ENCODE measurements at regions not wholly inside any gene's neighbourhood (a gene's known extent, or its start where the extent isn't known, plus 50 kb on each side); places are given as distances from the start of the nearest gene placed in this dataset.

DNA sequence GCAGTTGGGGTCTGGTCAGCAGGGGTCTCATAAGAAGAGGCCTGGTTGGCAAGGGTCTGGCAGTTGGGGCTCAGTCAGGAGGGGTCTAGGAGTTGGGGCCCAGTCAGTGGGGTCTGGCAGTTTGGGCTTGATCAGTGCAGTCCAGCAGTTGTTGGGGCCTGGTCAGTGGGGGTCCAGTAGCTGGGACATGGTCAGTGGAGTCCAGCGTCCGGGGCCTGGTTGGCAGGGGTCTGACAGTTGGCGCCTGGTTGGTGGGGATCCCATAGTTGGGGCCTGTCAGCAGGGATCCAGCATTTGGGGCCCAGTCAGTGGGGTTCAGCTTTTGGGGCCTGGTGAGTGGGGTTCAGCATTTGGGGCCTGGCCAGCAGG is 60.5 kb upstream of the TPM4 start:
- Histone ChIP-seq H3K9ac (ENCODE audit: insufficient read depth in 1 of 2, low read depth in 2 of 2, low read length in 2 of 2) (no peak overlapping the region), H3K27ac (ENCODE audit: extremely low read depth, low read depth, low read length) (no peak overlapping the region), H3K4me3 (no peak overlapping the region), H3K4me1 (replicated peaks in 1 of 2; ENCODE audit: control insufficient read depth in 2 of 2, insufficient read depth in 2 of 2, low read length in 2 of 2) (peaks cover 0 to 9% of the 10 kb centered on the region in 2 experiments; a peak in 1 of 5 replicates), H3K36me3 (ENCODE audit: control insufficient read depth, insufficient read depth, low read length) (no peaks in the 10 kb centered on the region), H3K9me1 (ENCODE audit: control insufficient read depth, insufficient read depth, low read length) (no peaks in the 10 kb centered on the region), H2AFZ (ENCODE audit: low read depth, low read length) (no peak overlapping the region), H3K27me3 (ENCODE audit: control insufficient read depth in 2 of 2, insufficient read depth in 2 of 2, low read length in 2 of 2) (peaks cover 0 to 9% of the 10 kb centered on the region in 2 experiments; a peak in 2 of 5 replicates), H3K4me2 (ENCODE audit: insufficient read depth, low read length) (no peak overlapping the region), H3K9me3 (replicated peaks; ENCODE audit: control insufficient read depth, insufficient read depth, low read depth, low read length) (no peaks in the 10 kb centered on the region), H3K79me2 (ENCODE audit: control insufficient read depth, insufficient read depth, low read length) (no peaks in the 10 kb centered on the region), H4K20me1 (replicated peaks; ENCODE audit: control insufficient read depth, insufficient read depth, low read length) (no peaks in the 10 kb centered on the region; the same call in 1 of the 2 replicates)
- POLR2A ChIA-PET = no interaction called here
- FAIRE-seq (no peak), ATAC-seq (no peak), DNase-seq (ENCODE audit: extremely low read depth in 1 of 4, low spot score in 3 of 4) (no peak)
- in situ Hi-C loops (cut with MboI) (no loop called here), intact Hi-C loops (cut with micrococcal nuclease) (no loop called here)
- no TSS peak for BruUV-seq (replicated peaks)
- 37% methylated on average over 3 of the region's 3 CpGs for WGBS (ENCODE audit: insufficient coverage, low coverage, missing lambda C conversion rate)
- CTCF ChIA-PET (ENCODE audit: low intra/inter-chr PET ratio) = no interaction called here
- TF ChIP-seq BCL6 (CRISPR knock-in tag; IDR thresholded peaks at IDR 0.05) (no peak), RAD51 (IDR thresholded peaks at IDR 0.05; ENCODE audit: borderline replicate concordance, low read depth) (no peak), ZNF41 (CRISPR knock-in tag; conservative IDR thresholded peaks at IDR 0.05) (no peak), CBX8 (IDR thresholded peaks at IDR 0.05; ENCODE audit: borderline replicate concordance, extremely low read depth, low read depth, low read length, poor library complexity, severe bottlenecking) (no peak), SMARCB1 (IDR thresholded peaks at IDR 0.05; ENCODE audit: insufficient read length, low read depth) (no peak), SREBF1 (IDR thresholded peaks at IDR 0.05; ENCODE audit: borderline replicate concordance, low read depth, low read length) (no peak), MCM3 (IDR thresholded peaks at IDR 0.05) (no peak), TRIM28 (IDR thresholded peaks at IDR 0.05) (no peak), ARID1B (IDR thresholded peaks at IDR 0.05) (no peak), RCOR1 (IDR thresholded peaks at IDR 0.05; ENCODE audit: borderline replicate concordance in 1 of 2, low read depth in 2 of 2, low read length in 2 of 2) (no peak), ZNF134 (CRISPR knock-in tag; conservative IDR thresholded peaks at IDR 0.05) (no peak), HMGN3 (IDR thresholded peaks at IDR 0.05; ENCODE audit: borderline replicate concordance, extremely low read depth, insufficient read length, low read depth, low read length) (no peak)
- TF ChIP-seq, protein P1, sequence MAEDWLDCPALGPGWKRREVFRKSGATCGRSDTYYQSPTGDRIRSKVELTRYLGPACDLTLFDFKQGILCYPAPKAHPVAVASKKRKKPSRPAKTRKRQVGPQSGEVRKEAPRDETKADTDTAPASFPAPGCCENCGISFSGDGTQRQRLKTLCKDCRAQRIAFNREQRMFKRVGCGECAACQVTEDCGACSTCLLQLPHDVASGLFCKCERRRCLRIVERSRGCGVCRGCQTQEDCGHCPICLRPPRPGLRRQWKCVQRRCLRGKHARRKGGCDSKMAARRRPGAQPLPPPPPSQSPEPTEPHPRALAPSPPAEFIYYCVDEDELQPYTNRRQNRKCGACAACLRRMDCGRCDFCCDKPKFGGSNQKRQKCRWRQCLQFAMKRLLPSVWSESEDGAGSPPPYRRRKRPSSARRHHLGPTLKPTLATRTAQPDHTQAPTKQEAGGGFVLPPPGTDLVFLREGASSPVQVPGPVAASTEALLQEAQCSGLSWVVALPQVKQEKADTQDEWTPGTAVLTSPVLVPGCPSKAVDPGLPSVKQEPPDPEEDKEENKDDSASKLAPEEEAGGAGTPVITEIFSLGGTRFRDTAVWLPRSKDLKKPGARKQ (CRISPR knock-in tag; IDR thresholded peaks at IDR 0.05) = no peak
- TF ChIP-seq, protein P2, sequence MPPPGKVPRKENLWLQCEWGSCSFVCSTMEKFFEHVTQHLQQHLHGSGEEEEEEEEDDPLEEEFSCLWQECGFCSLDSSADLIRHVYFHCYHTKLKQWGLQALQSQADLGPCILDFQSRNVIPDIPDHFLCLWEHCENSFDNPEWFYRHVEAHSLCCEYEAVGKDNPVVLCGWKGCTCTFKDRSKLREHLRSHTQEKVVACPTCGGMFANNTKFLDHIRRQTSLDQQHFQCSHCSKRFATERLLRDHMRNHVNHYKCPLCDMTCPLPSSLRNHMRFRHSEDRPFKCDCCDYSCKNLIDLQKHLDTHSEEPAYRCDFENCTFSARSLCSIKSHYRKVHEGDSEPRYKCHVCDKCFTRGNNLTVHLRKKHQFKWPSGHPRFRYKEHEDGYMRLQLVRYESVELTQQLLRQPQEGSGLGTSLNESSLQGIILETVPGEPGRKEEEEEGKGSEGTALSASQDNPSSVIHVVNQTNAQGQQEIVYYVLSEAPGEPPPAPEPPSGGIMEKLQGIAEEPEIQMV (tag; conservative IDR thresholded peaks at IDR 0.05; ENCODE audit: low read depth) = no peak
- TF ChIP-seq, protein P3, sequence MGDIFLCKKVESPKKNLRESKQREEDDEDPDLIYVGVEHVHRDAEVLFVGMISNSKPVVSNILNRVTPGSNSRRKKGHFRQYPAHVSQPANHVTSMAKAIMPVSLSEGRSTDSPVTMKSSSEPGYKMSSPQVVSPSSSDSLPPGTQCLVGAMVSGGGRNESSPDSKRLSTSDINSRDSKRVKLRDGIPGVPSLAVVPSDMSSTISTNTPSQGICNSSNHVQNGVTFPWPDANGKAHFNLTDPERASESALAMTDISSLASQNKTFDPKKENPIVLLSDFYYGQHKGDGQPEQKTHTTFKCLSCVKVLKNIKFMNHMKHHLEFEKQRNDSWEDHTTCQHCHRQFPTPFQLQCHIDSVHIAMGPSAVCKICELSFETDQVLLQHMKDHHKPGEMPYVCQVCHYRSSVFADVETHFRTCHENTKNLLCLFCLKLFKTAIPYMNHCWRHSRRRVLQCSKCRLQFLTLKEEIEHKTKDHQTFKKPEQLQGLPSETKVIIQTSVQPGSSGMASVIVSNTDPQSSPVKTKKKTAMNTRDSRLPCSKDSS (IDR thresholded peaks at IDR 0.05; ENCODE audit: low read depth, partially characterized antibody) = no peak
- TF ChIP-seq, protein P4, sequence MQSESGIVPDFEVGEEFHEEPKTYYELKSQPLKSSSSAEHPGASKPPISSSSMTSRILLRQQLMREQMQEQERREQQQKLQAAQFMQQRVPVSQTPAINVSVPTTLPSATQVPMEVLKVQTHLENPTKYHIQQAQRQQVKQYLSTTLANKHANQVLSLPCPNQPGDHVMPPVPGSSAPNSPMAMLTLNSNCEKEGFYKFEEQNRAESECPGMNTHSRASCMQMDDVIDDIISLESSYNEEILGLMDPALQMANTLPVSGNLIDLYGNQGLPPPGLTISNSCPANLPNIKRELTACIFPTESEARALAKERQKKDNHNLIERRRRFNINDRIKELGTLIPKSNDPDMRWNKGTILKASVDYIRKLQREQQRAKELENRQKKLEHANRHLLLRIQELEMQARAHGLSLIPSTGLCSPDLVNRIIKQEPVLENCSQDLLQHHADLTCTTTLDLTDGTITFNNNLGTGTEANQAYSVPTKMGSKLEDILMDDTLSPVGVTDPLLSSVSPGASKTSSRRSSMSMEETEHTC (IDR thresholded peaks at IDR 0.05) = no peak
- TF ChIP-seq, protein P5, sequence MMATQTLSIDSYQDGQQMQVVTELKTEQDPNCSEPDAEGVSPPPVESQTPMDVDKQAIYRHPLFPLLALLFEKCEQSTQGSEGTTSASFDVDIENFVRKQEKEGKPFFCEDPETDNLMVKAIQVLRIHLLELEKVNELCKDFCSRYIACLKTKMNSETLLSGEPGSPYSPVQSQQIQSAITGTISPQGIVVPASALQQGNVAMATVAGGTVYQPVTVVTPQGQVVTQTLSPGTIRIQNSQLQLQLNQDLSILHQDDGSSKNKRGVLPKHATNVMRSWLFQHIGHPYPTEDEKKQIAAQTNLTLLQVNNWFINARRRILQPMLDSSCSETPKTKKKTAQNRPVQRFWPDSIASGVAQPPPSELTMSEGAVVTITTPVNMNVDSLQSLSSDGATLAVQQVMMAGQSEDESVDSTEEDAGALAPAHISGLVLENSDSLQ (IDR thresholded peaks at IDR 0.05) = no peak
